HG02970 (cell line): ENCODE measurements at regions not wholly inside any gene's neighbourhood (a gene's known extent, or its start where the extent isn't known, plus 50 kb on each side); places are given as distances from the start of the nearest gene placed in this dataset.

Experiments used
- ATAC-seq: cut with Tn5 transposase; IDR thresholded peaks from one replicate; pipeline ENCODE4 v1.9.1; 2021; ENCODE audit warnings: mild to moderate bottlenecking, moderate library complexity, moderate number of reproducible peaks; ENCODE audit not compliant: unreplicated experiment, low FRiP score

DNA sequence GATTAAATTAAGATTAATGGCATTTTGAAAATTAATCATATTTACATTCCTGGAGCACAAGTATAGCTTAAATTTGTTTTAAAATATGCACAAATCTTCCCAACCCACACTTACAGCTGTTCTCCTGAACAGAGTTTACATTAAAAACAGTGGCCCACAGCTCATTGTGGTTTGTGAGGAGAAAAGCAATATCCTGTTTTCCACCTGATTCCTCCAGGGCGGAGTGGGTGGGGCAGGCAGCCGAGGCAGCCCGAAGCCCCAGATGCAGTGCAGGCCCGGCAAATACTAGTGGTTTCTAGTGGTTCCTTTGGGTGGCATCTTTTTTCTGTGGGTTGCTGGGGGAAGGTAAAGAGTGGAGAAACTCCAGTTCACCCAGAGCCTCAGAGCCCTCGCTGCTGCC lies 280.8 kb downstream of the ARHGAP12 start:
- ATAC-seq, result no peak

DNA sequence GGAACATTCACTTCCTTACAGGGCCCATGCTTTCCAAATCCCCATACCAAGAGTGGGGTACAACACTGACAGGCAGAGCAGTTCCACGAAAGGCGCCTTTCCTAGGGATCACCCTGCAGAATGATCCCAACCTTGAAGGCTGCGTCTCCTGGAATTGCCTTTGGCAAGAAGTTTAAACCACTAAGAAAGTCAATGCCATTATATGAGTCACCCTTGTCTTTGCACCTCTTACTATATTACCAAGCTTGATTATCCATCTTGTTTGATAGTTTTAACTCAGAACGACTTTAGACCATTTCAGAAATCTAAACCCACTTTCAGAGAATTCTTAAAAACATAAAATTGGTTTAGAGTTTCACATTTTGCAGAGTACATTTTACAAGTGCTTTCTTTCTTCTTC lies 282.1 kb downstream of the ARHGAP12 start:
- no peak for ATAC-seq

DNA sequence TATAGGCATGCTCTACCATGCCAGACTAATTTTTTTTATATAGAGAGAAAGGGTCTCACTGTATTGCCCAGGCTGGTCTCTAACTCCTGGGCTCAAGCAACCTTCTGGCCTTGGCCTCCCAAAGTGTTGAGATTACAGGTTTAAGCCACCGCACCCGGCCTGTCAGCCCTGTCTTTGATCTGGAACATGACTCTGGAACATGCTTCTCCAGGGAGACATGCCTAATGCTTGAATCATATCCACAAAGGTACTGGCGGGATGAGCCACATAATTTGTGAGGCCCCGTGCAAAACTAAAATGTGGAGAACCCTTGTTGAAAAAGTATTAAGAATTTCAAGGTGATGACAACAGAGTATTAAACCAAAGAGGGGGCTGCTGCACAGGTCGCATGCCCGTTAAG lies 282.8 kb downstream of the ARHGAP12 start:
- no peak for ATAC-seq

DNA sequence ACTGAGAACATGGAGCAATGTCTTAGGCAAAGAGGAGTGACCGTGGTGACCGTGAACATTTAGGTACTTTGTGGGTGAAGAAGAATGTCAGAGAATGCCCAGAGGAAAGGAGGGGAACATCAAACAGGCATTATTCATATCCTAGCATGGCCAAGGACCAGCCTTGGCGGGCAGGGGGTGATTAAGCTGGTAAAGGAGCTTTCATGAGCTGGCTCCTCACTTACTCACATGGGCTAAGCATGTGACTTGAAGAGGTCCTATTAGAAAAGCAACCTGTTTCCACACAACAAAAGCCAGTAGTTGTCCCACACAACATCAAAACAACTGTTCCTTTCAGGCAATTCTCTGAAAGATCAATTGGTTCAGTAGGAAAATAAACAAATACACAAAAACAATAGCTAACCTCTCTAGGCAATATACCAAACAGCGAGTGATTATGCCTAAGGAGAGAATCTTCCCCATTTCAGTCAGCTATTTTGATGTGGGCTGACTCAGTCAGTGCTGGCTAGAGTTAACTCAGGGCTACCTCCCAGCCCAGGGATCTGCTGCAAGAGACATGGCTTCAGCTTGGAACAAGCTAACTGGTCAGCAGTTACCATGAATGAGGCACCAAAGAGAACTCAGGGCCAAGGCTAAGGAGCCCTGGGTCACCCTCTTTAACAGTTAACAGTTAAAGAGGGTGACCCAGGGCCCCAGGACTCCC lies 283.5 kb downstream of the ARHGAP12 start:
- ATAC-seq, result no peak

DNA sequence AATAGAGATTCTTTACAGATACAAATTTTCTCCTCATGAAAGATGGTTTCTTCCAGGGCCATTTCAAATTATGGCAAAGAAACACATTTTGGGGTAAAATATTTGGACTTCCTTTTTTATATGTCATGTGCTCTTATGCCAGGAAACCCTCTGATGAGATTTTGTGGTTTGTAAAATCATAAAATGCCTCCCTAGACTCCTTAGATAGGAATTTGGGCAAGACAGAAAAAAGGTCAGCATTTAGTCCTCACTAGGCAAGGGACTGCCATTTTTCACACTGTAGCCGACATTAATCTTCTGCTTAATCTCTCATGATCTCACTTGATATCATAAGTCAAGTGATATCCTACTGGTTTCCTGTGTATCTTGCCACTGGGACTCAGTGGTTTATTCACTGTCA lies 286.4 kb downstream of the ARHGAP12 start:
- no peak for ATAC-seq

DNA sequence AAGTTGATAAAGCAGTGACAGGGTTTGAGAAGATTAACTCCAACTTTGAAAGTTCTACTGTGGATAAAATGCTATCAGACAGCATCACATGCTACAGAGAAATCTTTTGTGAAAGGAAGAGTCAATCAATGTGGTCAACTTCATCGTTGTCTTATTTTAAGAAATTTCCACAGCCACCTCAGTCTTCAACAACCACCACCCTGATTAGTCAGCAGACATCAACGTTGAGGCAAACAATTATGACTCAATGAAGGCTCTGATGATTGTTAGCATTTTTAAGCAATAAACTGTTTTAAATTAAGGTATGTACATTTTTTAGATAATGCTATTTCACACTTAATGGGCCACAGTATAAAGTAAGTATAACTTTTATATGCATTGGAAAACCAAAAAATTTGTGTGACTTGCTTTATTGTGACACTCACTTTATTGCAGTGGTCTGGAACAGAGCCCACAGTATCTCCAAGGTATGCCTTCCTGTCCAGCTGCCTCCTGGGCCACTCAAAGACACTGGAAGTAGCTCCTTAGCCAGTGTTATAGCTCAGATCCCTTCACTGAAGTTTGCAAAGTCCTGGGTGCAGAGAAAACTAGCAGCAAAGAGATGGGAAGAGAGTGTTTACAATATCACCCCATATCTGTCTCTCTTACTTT lies 293.1 kb downstream of the ARHGAP12 start:
- ATAC-seq, result no peak

DNA sequence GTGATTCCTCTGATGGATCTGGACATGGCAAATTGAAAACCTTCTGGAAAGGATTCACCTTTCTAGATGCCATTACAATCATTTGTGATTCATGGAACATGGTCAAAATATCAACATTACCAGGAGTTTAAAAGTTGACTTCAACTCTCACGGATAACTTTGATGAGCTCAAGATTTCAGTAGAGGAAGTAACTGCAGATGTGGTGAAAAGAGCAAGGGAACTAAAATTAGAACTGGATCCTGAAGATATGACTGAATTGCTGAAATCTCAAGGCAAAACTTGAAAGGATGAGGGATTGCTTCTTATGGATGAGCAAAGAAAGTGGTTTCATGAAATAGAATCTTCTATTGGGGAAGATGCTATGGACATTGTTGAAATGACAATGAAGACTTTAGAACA lies 293.6 kb downstream of the ARHGAP12 start:
- ATAC-seq, result no peak

DNA sequence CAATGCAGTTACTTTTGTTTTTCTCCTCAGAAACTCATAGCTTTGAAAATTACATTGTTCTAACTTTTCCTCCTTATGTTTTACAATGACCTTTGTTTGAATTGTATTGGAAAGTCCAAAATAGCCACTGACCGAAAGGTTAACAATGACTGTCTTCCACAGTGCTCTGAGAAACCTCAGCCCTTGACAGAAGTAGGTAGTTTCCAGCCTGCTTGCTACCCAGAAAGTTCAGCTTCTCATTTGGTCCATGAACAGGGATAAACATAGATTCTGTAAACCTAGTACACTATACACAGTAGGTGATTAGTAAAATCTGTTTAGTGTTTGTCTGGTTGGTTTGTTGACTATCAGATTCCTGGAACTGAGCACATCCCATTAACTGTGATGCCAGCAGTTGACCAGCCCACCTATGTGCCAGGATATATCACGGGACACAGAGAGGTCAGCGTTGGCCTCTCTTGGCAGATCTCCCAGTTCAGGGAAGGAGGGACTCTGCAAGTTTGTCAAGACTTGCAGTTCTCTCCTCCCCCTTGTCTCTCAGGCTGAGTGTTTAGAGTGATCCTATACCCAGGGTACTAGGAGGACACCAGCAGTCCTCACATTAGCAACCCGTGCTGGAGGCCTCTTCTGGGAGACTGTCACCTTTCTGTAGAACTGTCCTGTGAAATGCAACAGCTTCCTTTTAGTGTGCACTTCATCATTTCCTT lies 297.6 kb downstream of the ARHGAP12 start:
- no peak for ATAC-seq

DNA sequence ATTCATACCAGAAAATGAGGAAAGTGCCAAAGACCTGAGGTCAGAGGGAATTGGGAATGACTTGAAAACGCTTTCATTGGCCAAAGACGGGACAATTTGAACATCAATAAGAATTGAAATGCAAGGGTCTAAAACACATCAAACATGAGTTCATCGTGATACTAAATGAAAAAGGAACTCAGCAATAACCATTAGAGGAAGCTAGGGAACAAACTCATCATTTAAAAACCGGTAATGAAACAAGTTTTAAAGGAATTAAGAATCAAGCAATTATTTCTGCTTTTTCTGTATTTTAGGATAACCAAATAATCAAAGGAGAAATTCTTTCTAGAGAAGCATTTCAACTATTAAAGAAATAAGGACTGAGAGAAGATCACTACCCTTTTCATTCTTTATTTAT lies 303.1 kb downstream of the ARHGAP12 start:
- no peak for ATAC-seq

DNA sequence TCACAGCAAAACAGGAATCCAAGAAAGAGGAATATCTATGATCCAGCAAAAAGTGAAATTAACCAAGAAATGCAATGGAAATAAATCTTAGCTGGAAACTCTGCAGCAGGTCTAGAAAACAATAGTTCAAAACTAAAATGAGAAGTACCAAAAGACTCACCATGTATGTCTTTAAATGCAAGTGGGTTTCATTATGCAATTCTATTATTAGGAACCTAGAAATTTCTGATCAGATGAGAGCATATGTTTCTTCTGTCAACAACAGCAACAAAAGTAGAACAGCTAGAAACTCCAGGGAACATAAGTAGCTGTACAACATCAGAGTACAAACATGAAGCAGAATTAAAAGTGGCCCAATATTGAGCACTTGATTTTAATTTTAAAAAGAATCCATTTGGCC lies 304.0 kb downstream of the ARHGAP12 start:
- ATAC-seq, result no peak

DNA sequence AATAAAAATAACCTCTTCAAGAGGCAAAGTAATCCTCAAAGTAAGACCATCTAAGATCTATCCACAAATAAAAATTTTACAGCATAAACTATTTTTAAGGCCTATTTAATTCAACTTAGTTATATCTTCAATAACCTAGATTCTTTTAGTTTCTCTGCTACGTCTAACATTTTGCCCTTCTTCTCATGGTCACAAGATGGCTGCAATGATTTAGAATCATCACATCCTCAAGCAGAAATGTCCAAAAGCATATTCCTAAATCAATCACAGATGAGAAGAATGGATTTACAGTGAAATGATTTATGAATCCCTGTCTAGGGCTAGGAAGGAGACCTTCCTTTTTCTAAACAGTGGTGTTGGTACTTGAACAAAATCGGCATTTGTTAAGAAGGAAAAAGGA lies 304.7 kb downstream of the ARHGAP12 start:
- no peak for ATAC-seq

DNA sequence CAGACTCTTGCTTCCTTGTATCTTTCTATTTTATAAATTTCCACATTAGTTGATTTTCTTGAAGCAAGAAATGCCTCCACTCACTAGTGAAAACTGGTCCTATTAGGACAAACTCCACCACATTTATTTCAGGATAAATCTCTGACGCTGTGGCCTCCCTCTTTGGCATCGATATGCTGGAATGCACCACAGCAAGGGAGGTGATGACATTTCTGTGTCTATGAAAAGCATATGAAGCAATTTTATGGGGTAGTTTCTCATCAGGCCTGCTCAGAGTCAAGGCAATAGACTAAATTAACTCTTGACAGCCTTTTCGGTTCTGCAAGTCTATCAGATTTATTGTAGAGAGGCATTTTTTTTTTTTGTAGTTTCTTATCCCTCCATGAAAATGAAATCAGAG lies 304.4 kb downstream of the ZEB1 start:
- ATAC-seq, result no peak

DNA sequence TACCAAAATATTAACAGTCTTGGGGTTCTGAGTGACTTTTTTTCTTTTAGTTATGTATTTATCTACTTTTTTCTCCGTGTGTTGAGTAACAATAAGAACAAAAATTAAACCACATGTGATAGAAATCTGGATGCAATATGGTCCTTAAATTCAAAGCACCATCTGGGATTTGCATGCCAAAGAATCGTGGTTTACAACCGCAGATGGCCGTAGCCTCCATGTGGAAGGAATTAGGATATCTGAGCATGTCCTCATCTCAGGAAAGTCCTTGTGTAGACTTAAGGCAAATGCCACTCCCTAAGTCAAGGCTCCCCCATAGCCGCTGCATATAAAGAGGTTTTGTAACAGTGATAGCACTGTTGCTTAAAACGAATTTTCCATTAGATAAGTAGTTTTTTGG lies 304.0 kb downstream of the ZEB1 start:
- no peak for ATAC-seq

DNA sequence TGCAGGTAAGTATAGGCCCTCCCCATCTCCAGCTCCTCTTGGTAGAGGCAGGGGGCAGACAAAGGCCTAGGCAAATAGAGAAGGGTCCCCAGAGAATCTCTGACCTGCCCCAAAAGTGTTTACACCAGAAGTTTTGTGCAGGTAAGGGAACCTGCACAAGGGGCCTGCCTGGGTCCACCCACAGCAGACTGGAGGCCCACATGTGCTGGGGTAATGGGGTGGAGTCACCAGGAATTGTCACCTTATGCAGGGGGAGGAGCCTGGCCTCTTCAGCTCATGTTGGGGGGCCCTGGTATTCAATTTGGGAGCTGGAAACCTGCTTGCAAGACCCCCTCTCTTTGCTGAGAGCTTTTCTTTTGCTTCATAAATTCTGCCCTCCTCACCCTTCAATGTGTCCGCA lies 302.7 kb downstream of the ZEB1 start:
- ATAC-seq, result no peak

DNA sequence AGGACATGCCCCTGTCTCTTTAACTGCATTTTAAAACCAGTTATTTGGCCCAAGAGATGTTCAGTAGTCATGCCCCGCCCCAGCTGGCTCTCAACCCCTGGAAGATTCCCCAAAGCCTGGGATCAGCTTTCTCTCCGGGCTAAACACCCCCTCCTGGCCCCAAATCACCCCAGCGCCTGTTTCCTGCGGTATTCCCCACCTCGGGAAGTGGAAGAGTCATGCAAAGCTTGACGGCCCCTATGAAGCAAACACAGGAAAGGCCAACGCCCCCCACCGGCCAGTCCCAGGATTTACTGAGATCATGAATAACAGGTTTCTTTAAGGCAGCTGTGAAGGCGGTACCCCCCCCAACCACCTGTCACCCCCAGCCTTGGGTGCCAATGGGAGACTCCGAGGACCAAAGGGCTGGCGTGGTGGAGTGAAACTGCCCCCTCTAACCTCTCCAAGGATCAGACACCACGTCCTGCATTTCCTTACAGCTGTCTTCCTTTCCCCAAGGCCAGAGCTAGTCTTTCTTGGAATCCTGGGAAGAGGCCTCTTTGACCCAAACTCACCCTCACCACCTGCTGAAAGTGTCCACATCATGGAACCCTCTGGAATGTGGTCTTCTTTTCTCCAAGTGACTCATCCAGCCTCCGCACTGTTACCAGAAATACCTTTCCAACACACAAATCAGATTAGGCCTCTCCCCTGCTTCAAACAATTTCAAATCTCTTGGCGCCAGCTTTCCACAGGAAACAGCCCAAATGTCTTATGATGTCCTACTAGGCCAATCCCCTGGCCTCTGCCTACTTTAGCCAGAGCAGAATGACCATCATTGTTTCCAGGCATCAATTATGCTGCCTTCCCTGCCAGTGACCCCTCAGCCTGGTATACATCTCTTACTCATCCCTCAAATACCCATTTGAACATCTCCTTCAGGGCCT lies 301.5 kb downstream of the ZEB1 start:
- no peak for ATAC-seq

DNA sequence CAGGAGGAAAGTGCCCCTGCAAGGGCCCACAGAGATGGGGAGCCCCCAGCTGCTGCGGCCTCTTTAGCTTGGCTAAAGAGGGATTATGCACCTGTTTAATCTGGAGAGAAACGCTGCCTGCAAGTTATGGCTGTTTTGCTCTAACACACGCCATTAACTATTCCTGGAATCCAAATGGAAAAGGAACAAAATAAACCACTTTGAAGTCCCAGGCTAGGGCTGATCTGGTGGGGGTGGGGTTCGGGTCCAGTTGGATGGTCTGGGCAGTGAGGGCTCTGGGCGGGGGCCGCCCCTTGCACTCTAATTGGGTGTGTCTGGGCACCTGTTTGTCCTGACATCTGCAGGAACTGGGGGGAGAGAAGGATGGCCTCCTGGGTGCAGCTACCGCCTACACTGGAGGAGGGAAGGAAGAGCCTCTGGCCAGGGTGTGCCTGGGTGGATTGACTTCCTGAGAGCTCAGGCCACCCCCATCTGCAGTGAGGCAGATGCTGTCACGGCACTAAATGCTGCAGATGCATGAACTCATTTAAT lies 300.6 kb downstream of the ZEB1 start:
- no peak for ATAC-seq

DNA sequence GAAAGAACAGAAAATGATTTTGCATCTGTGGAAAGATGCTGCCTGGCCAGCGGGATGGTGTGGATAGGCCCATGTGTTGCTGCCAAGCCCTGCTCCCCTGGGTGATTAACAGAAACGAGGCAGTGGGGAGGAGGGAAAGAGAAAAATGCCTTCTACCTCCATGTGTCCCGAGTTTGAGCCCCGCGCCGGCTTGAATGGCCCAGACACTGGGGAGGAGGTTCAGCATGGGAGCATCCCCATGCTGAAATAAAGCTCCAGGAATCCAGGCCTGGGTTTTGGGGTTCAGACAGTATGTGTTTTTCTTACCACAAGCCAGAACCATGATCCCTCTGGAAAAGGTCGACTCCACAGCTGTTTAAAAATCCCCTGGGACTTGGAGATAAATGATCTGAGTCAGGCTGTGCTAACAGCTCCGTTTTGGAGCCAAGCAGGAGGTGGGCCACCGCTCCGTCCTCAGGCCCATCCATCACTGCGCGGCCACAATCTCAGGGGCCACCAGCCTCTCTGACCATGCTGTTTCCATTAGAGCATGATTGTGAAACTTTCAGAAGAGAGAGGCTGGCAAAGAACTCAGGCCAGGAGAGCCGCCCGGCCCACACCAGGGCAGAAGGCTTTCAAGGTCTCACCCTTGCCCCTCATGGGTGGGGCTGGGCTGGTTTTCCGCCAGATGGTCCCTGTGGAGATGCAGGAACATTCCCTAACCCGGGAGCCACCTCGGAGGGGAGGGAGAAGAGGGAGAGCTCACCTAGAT lies 299.7 kb downstream of the ZEB1 start:
- ATAC-seq, result no peak

DNA sequence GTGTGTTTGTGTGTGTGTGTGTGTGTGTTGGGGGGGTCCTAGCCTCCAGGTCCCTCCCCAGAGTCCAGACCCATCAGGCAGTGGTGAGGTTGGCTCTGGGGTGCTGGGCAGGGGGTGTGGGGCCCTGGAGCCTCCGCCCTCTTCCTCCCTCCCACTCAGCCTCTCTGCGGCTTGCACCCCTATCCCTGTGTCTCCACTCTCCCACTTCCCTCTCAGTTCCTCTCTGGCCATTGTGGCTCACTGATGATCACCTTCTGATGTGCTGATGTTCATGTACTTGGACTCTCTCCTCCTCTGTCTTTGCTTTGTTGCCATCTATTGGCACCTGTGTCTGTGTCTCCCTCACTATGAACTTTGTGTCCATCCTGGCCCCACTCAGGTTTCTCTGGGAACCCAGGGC lies 298.7 kb downstream of the ZEB1 start:
- ATAC-seq, result no peak

DNA sequence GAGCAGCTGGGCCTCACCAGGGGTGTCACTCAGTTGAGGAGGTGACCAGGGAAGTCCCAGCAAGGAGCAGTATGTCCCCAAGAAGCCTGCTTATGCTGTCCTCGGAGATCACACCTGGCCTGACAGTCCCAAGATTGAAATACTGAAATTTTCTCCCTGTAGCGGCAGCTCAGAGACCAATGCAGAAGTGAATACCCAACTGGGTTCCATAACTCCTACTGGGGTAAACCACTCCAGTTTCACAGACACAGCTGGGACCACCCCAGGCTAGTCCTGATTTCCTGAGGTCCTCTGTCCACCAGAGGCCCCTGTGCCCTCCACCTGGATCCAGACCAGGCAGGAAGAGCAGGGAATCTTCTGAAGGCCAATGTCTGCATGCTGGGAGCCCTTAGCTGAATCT lies 298.1 kb downstream of the ZEB1 start:
- ATAC-seq, result no peak

DNA sequence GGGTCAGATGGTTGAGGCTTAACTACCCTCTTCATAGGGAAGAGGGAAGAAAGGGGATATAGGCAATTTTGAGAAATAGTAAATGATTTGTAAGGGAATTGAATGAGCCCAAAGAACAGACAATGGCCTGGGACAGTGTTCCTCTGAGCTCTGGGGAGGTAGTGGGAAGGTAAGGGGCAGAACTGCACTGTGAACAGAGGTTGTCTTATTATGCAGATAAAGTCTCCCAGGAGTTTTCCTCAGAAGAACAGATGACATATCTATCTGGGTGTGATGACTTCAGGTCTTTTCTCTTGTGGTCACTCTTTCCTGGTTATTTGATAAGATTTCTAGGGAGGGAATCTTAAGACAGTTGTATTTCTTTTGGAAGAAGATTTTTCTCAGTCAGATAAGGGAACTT lies 296.1 kb downstream of the ZEB1 start:
- no peak for ATAC-seq
